NCI-H1417 treated with DMSO at 0.1 percent for 48 hours (cell line): ENCODE measurements at regions not wholly inside any gene's neighbourhood (a gene's known extent, or its start where the extent isn't known, plus 50 kb on each side); places are given as distances from the start of the nearest gene placed in this dataset.

Experiments
- DNase-seq: peaks from one replicate; lab custom pipeline; 2025; lab: John Stamatoyannopoulos, UW

- DNase-seq = no peak
Measured at GRCh38 chr12:89954259-89954658, 245.6 kb upstream of the ATP2B1 start.

GRCh38 chr12:89951694-89952060 lies 243.0 kb upstream of the ATP2B1 start:
- no peak for DNase-seq

- no peak for DNase-seq
Measured at GRCh38 chr12:89951050-89951693, 242.5 kb upstream of the ATP2B1 start.

GRCh38 chr12:89950421-89950820 lies 241.8 kb upstream of the ATP2B1 start:
- DNase-seq = no peak

- no peak for DNase-seq
Measured at GRCh38 chr12:89949457-89950195, 241.0 kb upstream of the ATP2B1 start.

GRCh38 chr12:89948271-89949175 lies 239.9 kb upstream of the ATP2B1 start:
- no peak for DNase-seq

- no peak for DNase-seq
Measured at GRCh38 chr12:89947437-89948270, 239.0 kb upstream of the ATP2B1 start.

GRCh38 chr12:89946518-89947135 lies 238.0 kb upstream of the ATP2B1 start:
- no peak for DNase-seq

GRCh38 chr12:89945123-89945522 lies 236.5 kb upstream of the ATP2B1 start:
- DNase-seq = no peak

- DNase-seq = no peak
Measured at GRCh38 chr12:89943463-89943862, 234.8 kb upstream of the ATP2B1 start.

GRCh38 chr12:89941436-89941835 lies 232.8 kb upstream of the ATP2B1 start:
- DNase-seq = no peak

- no peak for DNase-seq
Measured at GRCh38 chr12:89939522-89940215, 231.0 kb upstream of the ATP2B1 start.

- no peak for DNase-seq
Measured at GRCh38 chr12:89936631-89937030, 228.0 kb upstream of the ATP2B1 start.

GRCh38 chr12:89935850-89936249 lies 227.2 kb upstream of the ATP2B1 start:
- no peak for DNase-seq

GRCh38 chr12:89933911-89934310 lies 225.3 kb upstream of the ATP2B1 start:
- DNase-seq = no peak

- no peak for DNase-seq
Measured at GRCh38 chr12:89932954-89933353, 224.3 kb upstream of the ATP2B1 start.

GRCh38 chr12:89928467-89928866 lies 219.8 kb upstream of the ATP2B1 start:
- DNase-seq = no peak

- DNase-seq = no peak
Measured at GRCh38 chr12:89927226-89927698, 218.6 kb upstream of the ATP2B1 start.

- DNase-seq = no peak
Measured at GRCh38 chr12:89924191-89924590, 215.6 kb upstream of the ATP2B1 start.

GRCh38 chr12:89923091-89923490 lies 214.5 kb upstream of the ATP2B1 start:
- DNase-seq = no peak

GRCh38 chr12:89920866-89921265 lies 212.2 kb upstream of the ATP2B1 start:
- no peak for DNase-seq
